ENCODE measurements at regions not wholly inside any gene's neighbourhood (a gene's known extent, or its start where the extent isn't known, plus 50 kb on each side); places are given as distances from the start of the nearest gene placed in this dataset.

DNA sequence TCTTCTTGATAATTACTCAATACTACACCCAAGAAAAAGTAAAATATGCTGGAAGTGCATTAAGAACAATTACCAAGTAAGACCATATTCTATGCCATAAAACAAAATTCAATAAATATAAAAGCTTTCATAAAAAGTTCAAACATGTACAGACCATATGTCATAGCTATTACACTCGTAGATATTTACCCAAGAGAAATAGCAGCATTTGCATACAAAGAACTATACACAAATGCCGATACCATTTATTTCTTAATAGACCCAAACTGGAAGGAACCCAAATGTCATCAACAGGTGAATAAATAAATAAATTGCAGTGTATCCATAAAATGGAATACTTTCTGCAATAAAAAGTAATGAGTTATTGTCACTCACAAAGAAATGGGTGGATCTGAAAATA lies 78.3 kb upstream of the SLC16A7 start:
- Mint-ChIP-seq H3K27ac (ENCODE audit: unreplicated experiment) (no peak overlapping the region), H3K36me3 (ENCODE audit: insufficient read depth, unreplicated experiment) (no peaks in the 10 kb centered on the region), H3K4me3 (ENCODE audit: low read depth, unreplicated experiment) (no peak overlapping the region), H3K9me3 (ENCODE audit: low read depth, unreplicated experiment) (no peaks in the 10 kb centered on the region), H3K27me3 (ENCODE audit: unreplicated experiment) (no peaks in the 10 kb centered on the region), H3K4me1 (ENCODE audit: low read depth, unreplicated experiment) (no peaks in the 10 kb centered on the region)
- TF ChIP-seq, protein P1, sequence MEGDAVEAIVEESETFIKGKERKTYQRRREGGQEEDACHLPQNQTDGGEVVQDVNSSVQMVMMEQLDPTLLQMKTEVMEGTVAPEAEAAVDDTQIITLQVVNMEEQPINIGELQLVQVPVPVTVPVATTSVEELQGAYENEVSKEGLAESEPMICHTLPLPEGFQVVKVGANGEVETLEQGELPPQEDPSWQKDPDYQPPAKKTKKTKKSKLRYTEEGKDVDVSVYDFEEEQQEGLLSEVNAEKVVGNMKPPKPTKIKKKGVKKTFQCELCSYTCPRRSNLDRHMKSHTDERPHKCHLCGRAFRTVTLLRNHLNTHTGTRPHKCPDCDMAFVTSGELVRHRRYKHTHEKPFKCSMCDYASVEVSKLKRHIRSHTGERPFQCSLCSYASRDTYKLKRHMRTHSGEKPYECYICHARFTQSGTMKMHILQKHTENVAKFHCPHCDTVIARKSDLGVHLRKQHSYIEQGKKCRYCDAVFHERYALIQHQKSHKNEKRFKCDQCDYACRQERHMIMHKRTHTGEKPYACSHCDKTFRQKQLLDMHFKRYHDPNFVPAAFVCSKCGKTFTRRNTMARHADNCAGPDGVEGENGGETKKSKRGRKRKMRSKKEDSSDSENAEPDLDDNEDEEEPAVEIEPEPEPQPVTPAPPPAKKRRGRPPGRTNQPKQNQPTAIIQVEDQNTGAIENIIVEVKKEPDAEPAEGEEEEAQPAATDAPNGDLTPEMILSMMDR (IDR thresholded peaks at IDR 0.05; ENCODE audit: unreplicated experiment): no peak
- intact Hi-C loops (cut with micrococcal nuclease; ENCODE audit: unreplicated experiment): no loop called here
- CTCF ChIA-PET: no interaction called here
- no peak for DNase-seq
- no TSS peak for BruUV-seq (replicated peaks)

DNA sequence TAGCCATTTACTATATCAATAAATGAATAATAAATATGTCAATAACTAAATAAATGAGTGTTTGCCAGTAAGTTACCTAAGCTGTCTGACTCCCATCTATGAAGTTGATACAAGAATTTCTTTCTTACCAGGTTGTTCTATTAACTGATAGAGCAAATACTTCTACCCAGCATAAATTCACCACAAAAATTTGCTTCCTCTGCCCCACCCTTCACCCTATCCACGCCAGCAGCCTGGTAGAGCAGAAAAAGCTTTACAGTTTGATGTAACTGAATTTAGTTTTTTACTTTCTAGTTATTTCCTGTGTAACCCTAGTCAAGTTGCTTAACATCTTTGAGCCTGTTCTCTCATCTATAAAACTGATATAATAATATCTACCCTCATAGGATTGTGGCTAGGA lies 94.9 kb upstream of the SLC16A7 start:
- Mint-ChIP-seq H3K4me3 (ENCODE audit: low read depth, unreplicated experiment) (no peak overlapping the region), H3K27ac (ENCODE audit: unreplicated experiment) (peak overlapping the region; percentile 50), H3K4me1 (ENCODE audit: low read depth, unreplicated experiment) (peaks cover 31% of the 10 kb centered on the region), H3K36me3 (ENCODE audit: insufficient read depth, unreplicated experiment) (no peaks in the 10 kb centered on the region), H3K27me3 (ENCODE audit: unreplicated experiment) (no peaks in the 10 kb centered on the region), H3K9me3 (ENCODE audit: low read depth, unreplicated experiment) (peaks cover 6% of the 10 kb centered on the region)
- DNase-seq: peak; percentile 66
- intact Hi-C loops (cut with micrococcal nuclease; ENCODE audit: unreplicated experiment): loop anchor here (2.0 to 5.0 kb wide), 3 partner anchors 49 to 150 kb away; partner anchors contain the start of gene SLC16A7
- BruUV-seq (replicated peaks): no TSS peak
- CTCF ChIA-PET: interaction anchor here (1.3 kb wide), 1 partner anchor 13 kb away, joined by 4 read pairs; no protein-coding TSS in a partner anchor
- TF ChIP-seq, protein P1 (IDR thresholded peaks at IDR 0.05; ENCODE audit: unreplicated experiment): no peak

- intact Hi-C loops (cut with micrococcal nuclease; ENCODE audit: unreplicated experiment): loop anchor here (2.0 to 5.0 kb wide), 3 partner anchors 48 to 150 kb away; partner anchors contain the start of gene SLC16A7
- Mint-ChIP-seq H3K4me1 (ENCODE audit: low read depth, unreplicated experiment) (peaks cover 31% of the 10 kb centered on the region), H3K36me3 (ENCODE audit: insufficient read depth, unreplicated experiment) (no peaks in the 10 kb centered on the region), H3K9me3 (ENCODE audit: low read depth, unreplicated experiment) (peaks cover 6% of the 10 kb centered on the region), H3K27ac (ENCODE audit: unreplicated experiment) (peak overlapping the region; percentile 50), H3K27me3 (ENCODE audit: unreplicated experiment) (no peaks in the 10 kb centered on the region), H3K4me3 (ENCODE audit: low read depth, unreplicated experiment) (no peak overlapping the region)
- DNase-seq: no peak
- no TSS peak for BruUV-seq (replicated peaks)
- TF ChIP-seq, protein P1 (IDR thresholded peaks at IDR 0.05; ENCODE audit: unreplicated experiment): no peak
- CTCF ChIA-PET: interaction anchor here (1.3 kb wide), 1 partner anchor 14 kb away, joined by 4 read pairs; no protein-coding TSS in a partner anchor
These were observed 95.5 kb upstream of the SLC16A7 start for GRCh38 chr12:59500335-59500734.

DNA sequence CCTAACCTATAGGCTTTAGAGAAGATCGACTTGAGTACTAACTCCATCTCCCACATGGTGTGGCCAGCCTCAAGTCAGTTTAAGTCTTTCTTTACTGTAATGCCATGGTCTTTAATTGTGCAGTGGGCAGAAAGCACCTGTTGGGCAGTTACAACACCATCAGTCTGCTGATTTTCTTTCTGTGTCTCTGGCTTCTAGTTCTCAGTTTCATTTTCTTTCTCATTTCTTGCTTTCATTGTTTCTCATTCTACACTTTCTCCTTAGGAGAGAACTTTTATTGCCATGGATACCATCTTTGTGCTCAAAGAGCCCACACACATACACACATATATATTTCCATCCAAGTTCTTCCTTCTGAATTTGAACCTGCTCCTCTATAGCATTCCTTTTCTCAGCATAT lies 96.1 kb upstream of the SLC16A7 start:
- H3K9me3 Mint-ChIP-seq (ENCODE audit: low read depth, unreplicated experiment): peaks cover 6% of the 10 kb centered on the region
- H3K27ac Mint-ChIP-seq (ENCODE audit: unreplicated experiment): peak overlapping the region; percentile 50
- TF ChIP-seq, protein P1 (IDR thresholded peaks at IDR 0.05; ENCODE audit: unreplicated experiment): no peak
- no peaks in the 10 kb centered on the region for H3K27me3 Mint-ChIP-seq (ENCODE audit: unreplicated experiment)
- CTCF ChIA-PET: no interaction called here
- no peak overlapping the region for H3K4me3 Mint-ChIP-seq (ENCODE audit: low read depth, unreplicated experiment)
- no TSS peak for BruUV-seq (replicated peaks)
- intact Hi-C loops (cut with micrococcal nuclease; ENCODE audit: unreplicated experiment): loop anchor here (2.0 to 5.0 kb wide), 3 partner anchors 47 to 151 kb away; partner anchors contain the start of gene SLC16A7
- DNase-seq: no peak
- H3K36me3 Mint-ChIP-seq (ENCODE audit: insufficient read depth, unreplicated experiment): no peaks in the 10 kb centered on the region
- peaks cover 31% of the 10 kb centered on the region for H3K4me1 Mint-ChIP-seq (ENCODE audit: low read depth, unreplicated experiment)

All from Calu3 (cell line).